ENCODE measurements at regions not wholly inside any gene's neighbourhood (a gene's known extent, or its start where the extent isn't known, plus 50 kb on each side); places are given as distances from the start of the nearest gene placed in this dataset.

GRCh38 chr5:109567374-109568044, 122.2 kb upstream of the MAN2A1 start:
- no peak overlapping the region for H3K27ac ChIP-seq
- TF ChIP-seq CTCF (conservative IDR thresholded peaks at IDR 0.05) = no peak

GRCh38 chr5:109566361-109566760, 123.4 kb upstream of the MAN2A1 start:
- TF ChIP-seq CTCF (conservative IDR thresholded peaks at IDR 0.05) = no peak
- H3K27ac ChIP-seq = no peak overlapping the region

- no peak overlapping the region for H3K27ac ChIP-seq
- no peak for TF ChIP-seq CTCF (conservative IDR thresholded peaks at IDR 0.05)
Observed at GRCh38 chr5:109563739-109564138, 126.0 kb upstream of the MAN2A1 start.

GRCh38 chr5:109563189-109563588, 126.5 kb upstream of the MAN2A1 start:
- H3K27ac ChIP-seq = no peak overlapping the region
- no peak for TF ChIP-seq CTCF (conservative IDR thresholded peaks at IDR 0.05)

GRCh38 chr5:109562441-109562840, 127.3 kb upstream of the MAN2A1 start:
- TF ChIP-seq CTCF (conservative IDR thresholded peaks at IDR 0.05) = no peak

GRCh38 chr5:109561447-109561846, 128.3 kb upstream of the MAN2A1 start:
- no peak for TF ChIP-seq CTCF (conservative IDR thresholded peaks at IDR 0.05)
- H3K27ac ChIP-seq = no peak overlapping the region

More at GRCh38 chr5:109562441-109562840, 127.3 kb upstream of the MAN2A1 start:
- no peak overlapping the region for H3K27ac ChIP-seq

GRCh38 chr5:109560554-109560953, 129.2 kb upstream of the MAN2A1 start:
- no peak for TF ChIP-seq CTCF (conservative IDR thresholded peaks at IDR 0.05)

More at GRCh38 chr5:109560554-109560953, 129.2 kb upstream of the MAN2A1 start:
- H3K27ac ChIP-seq = no peak overlapping the region

Measured in VCaP (cell line).